SK-N-SH (cell line): ENCODE measurements at regions not wholly inside any gene's neighbourhood (a gene's known extent, or its start where the extent isn't known, plus 50 kb on each side); places are given as distances from the start of the nearest gene placed in this dataset.

Source experiments
- CTCF ChIA-PET: fragments of 300-600, 350-600 bp; formaldehyde crosslinking; extraction: SDS; loops from one replicate; lab custom pipeline; 2021; lab: Yijun Ruan, JAX
- POLR2A ChIA-PET: fragments of 350-600 bp; sonication (Branson Sonifier 250); formaldehyde crosslinking; extraction: SDS; loops from one replicate; lab custom pipeline; 2020; ENCODE audit warnings: antibody characterized with exemption, inconsistent platforms; lab: Yijun Ruan, JAX
- DNase-seq: peaks from one replicate; pipeline ENCODE4 v3.0.0; 2012
- H2AFZ ChIP-seq: fragments of 200-600 bp; sonication (generic); 2 replicates; pipeline ENCODE4 v1.8.1; 2016; ENCODE audit warnings: antibody characterized with exemption, mild to moderate bottlenecking, low read depth
- H3F3A ChIP-seq: fragments of 200-600 bp; sonication (generic); replicated peaks from 2 replicates; pipeline ENCODE3; 2016; ENCODE audit warnings: antibody characterized with exemption, mild to moderate bottlenecking; ENCODE audit not compliant: insufficient read depth
- H3K27ac ChIP-seq, 2 experiments: fragments of 200-500 bp in 1 of 2; fragments of 200-600 bp in 1 of 2; sonication (Bioruptor generic) in 1 of 2; sonication (generic), shearing (Covaris generic) in 1 of 2; 2 replicates each; pipeline versions ENCODE4 v1.5.1 to v1.6.1; 2014 to 2016; ENCODE audit warnings: low read depth in 2 of 2, inconsistent platforms in 1 of 2, low read length in 1 of 2, mild to moderate bottlenecking in 1 of 2, mixed read lengths in 1 of 2
- H3K27me3 ChIP-seq: fragments of 200-600 bp; sonication (generic), shearing (Covaris generic); 2 replicates; pipeline ENCODE4 v1.6.1; 2016; ENCODE audit warnings: mixed run types; ENCODE audit not compliant: insufficient read depth
- H3K36me3 ChIP-seq, 2 experiments: fragments of 200-500 bp in 1 of 2; fragments of 200-600 bp in 1 of 2; sonication (Bioruptor generic) in 1 of 2; sonication (generic) in 1 of 2; replicated peaks in 1 of 2; 2 replicates each; pipeline versions ENCODE3 to v1.5.1; 2014 to 2016; ENCODE audit warnings: low read length in 1 of 2, mild to moderate bottlenecking in 1 of 2; ENCODE audit not compliant: insufficient read depth in 2 of 2, control insufficient read depth in 1 of 2
- H3K4me1 ChIP-seq, 2 experiments: fragments of 200-500 bp in 1 of 2; fragments of 200-600 bp in 1 of 2; sonication (Bioruptor generic) in 1 of 2; sonication (generic), shearing (Covaris generic) in 1 of 2; 2 replicates each; pipeline versions ENCODE4 v1.5.1 to v1.6.1; 2014 to 2016; ENCODE audit warnings: low read depth in 1 of 2, low read length in 1 of 2, mixed run types in 1 of 2; ENCODE audit not compliant: insufficient read depth in 2 of 2, control insufficient read depth in 1 of 2
- H3K4me2 ChIP-seq: fragments of 200-600 bp; sonication (generic), shearing (Covaris generic); 2 replicates; pipeline ENCODE4 v1.6.1; 2017; ENCODE audit warnings: mixed run types
- H3K4me3 ChIP-seq, 2 experiments: fragments of 200-500 bp in 1 of 2; fragments of 200-600 bp in 1 of 2; sonication (Bioruptor generic) in 1 of 2; sonication (generic), shearing (Covaris generic) in 1 of 2; 2 replicates each; pipeline versions ENCODE4 v1.5.1 to v1.8.1; 2014 to 2016; ENCODE audit warnings: low read depth in 2 of 2, inconsistent platforms in 1 of 2, low read length in 1 of 2, mild to moderate bottlenecking in 1 of 2, mixed read lengths in 1 of 2, moderate library complexity in 1 of 2
- H3K79me2 ChIP-seq: fragments of 200-600 bp; sonication (generic); 2 replicates; pipeline ENCODE4 v1.8.1; 2017; ENCODE audit warnings: mild to moderate bottlenecking; ENCODE audit not compliant: insufficient read depth
- H3K9ac ChIP-seq: fragments of 200-600 bp; sonication (generic); 2 replicates; pipeline ENCODE4 v1.6.1; 2017; ENCODE audit warnings: mixed run types
- H3K9me2 ChIP-seq: fragments of 200-600 bp; sonication (generic); 2 replicates; pipeline ENCODE4 v1.6.1; 2017; ENCODE audit warnings: mixed run types
- H3K9me3 ChIP-seq: fragments of 200-600 bp; sonication (generic); 2 replicates; pipeline ENCODE4 v1.6.1; 2017; ENCODE audit warnings: mixed run types, mild to moderate bottlenecking, moderate library complexity
- H4K20me1 ChIP-seq: fragments of 200-600 bp; sonication (generic); 2 replicates; pipeline ENCODE4 v1.6.1; 2017; ENCODE audit warnings: mild to moderate bottlenecking, mixed run types; ENCODE audit not compliant: insufficient read depth
- ELF1 ChIP-seq: IDR thresholded peaks from 2 replicates; pipeline ENCODE4 v1.4.0; 2012
- EP300 ChIP-seq, 2 experiments: IDR thresholded peaks; 2 replicates each; pipeline versions ENCODE4 v1.4.0 to v1.6.1; 2012; ENCODE audit warnings: borderline replicate concordance in 1 of 2, low read depth in 1 of 2, low read length in 1 of 2
- FOXJ3 ChIP-seq: sonication (generic); formaldehyde crosslinking; IDR thresholded peaks from 2 replicates; pipeline ENCODE4 v1.5.1; 2020; ENCODE audit warnings: mild to moderate bottlenecking, missing genetic modification reagents
- FOXM1 ChIP-seq: IDR thresholded peaks from 2 replicates; pipeline ENCODE4 v1.4.0; 2012; ENCODE audit warnings: low read depth, mild to moderate bottlenecking
- GATA2 ChIP-seq: sonication (generic); formaldehyde crosslinking; IDR thresholded peaks from 2 replicates; pipeline ENCODE4 v1.5.0; 2020; ENCODE audit warnings: mild to moderate bottlenecking, missing genetic modification reagents
- IRF3 ChIP-seq: fragments of 150-350 bp; IDR thresholded peaks from 2 replicates; pipeline ENCODE4 v1.6.1; 2016; ENCODE audit warnings: mild to moderate bottlenecking, low read depth, low read length
- MAX ChIP-seq: IDR thresholded peaks from 2 replicates; pipeline ENCODE4 v1.4.0; 2012; ENCODE audit warnings: low read depth
- MXI1 ChIP-seq: IDR thresholded peaks from 2 replicates; pipeline ENCODE4 v1.6.1; 2012; ENCODE audit warnings: mild to moderate bottlenecking, low read depth, low read length, improper control_type of control experiment
- NFIC ChIP-seq: IDR thresholded peaks from 2 replicates; pipeline ENCODE4 v1.4.0; 2012; ENCODE audit warnings: borderline replicate concordance
- NRF1 ChIP-seq: IDR thresholded peaks from 2 replicates; pipeline ENCODE4 v1.6.1; 2012; ENCODE audit warnings: low read depth, mild to moderate bottlenecking, low read length
- PBX3 ChIP-seq: IDR thresholded peaks from 2 replicates; pipeline ENCODE4; 2012
- RAD21 ChIP-seq: IDR thresholded peaks from 2 replicates; pipeline ENCODE4 v1.6.1; 2012; ENCODE audit warnings: mild to moderate bottlenecking, low read length
- RCOR1 ChIP-seq: fragments of 150-350 bp; IDR thresholded peaks from 2 replicates; pipeline ENCODE4 v1.6.1; 2017; ENCODE audit warnings: antibody characterized with exemption, low read length
- RXRA ChIP-seq: IDR thresholded peaks from 2 replicates; pipeline ENCODE4 v1.4.0; 2012; ENCODE audit warnings: low read depth, mild to moderate bottlenecking, borderline replicate concordance
- SMC3 ChIP-seq: IDR thresholded peaks from 2 replicates; pipeline ENCODE4 v1.6.1; 2012; ENCODE audit warnings: low read depth, low read length, improper control_type of control experiment
- TAF1 ChIP-seq: IDR thresholded peaks from 2 replicates; pipeline ENCODE4 v1.6.1; 2012; ENCODE audit warnings: low read depth, mild to moderate bottlenecking, low read length, moderate library complexity, borderline replicate concordance
- TCF12 ChIP-seq: IDR thresholded peaks from 2 replicates; pipeline ENCODE4 v1.4.0; 2012
- TEAD4 ChIP-seq: IDR thresholded peaks from 2 replicates; pipeline ENCODE4 v1.4.0; 2012; ENCODE audit warnings: mild to moderate bottlenecking, borderline replicate concordance; ENCODE audit not compliant: insufficient read depth
- ZBTB33 ChIP-seq: IDR thresholded peaks from 2 replicates; pipeline ENCODE4 v1.4.0; 2012; ENCODE audit warnings: low read depth, borderline replicate concordance
- WGBS: methylation state at CpG from one replicate; pipeline ENCODE4 v1.1.6; 2017; ENCODE audit warnings: low lambda C conversion rate; 5-methylcytosine and 5-hydroxymethylcytosine counted together

- H3K27ac ChIP-seq, result no peak overlapping the region
- H3K27me3 ChIP-seq, result no peaks in the 10 kb centered on the region
- H4K20me1 ChIP-seq, result no peaks in the 10 kb centered on the region
- ChIA-PET POLR2A (interaction anchor here (0.6 kb wide), 1 partner anchor 881 kb away, joined by 3 read pairs; no protein-coding TSS in a partner anchor), CTCF (no interaction called here)
- H3K4me1 ChIP-seq, result no peaks in the 10 kb centered on the region
- H3K9me3 ChIP-seq, result peaks cover 19% of the 10 kb centered on the region; the same call in 1 of the 2 replicates
- no peaks in the 10 kb centered on the region for H3K9me2 ChIP-seq
- no peak overlapping the region for H2AFZ ChIP-seq
- 84% methylated on average over 3 of the region's 3 CpGs for WGBS
- peaks cover 0 to 4% of the 10 kb centered on the region in 2 experiments for H3K36me3 ChIP-seq
- no peak for DNase-seq
- TF ChIP-seq ELF1 (no peak), TCF12 (no peak)
- H3K79me2 ChIP-seq, result no peaks in the 10 kb centered on the region
- no peak overlapping the region for H3K4me3 ChIP-seq
- no peak overlapping the region for H3K4me2 ChIP-seq
- no peak overlapping the region for H3K9ac ChIP-seq
- no peaks in the 10 kb centered on the region for H3F3A ChIP-seq
Observed at GRCh38 chr9:29822458-29822857, 2249.2 kb upstream of the C9orf72 start.

GRCh38 chr9:29826421-29826820 lies 2253.1 kb upstream of the C9orf72 start:
- Histone ChIP-seq H2AFZ (no peak overlapping the region), H3F3A (no peaks in the 10 kb centered on the region), H3K4me2 (no peak overlapping the region), H3K9me2 (no peaks in the 10 kb centered on the region), H3K36me3 (no peaks in the 10 kb centered on the region), H3K27ac (no peak overlapping the region), H3K4me1 (no peaks in the 10 kb centered on the region), H3K9ac (no peak overlapping the region), H4K20me1 (no peaks in the 10 kb centered on the region), H3K27me3 (no peaks in the 10 kb centered on the region), H3K9me3 (0 out of 2 replicates have a peak, but pooled peaks cover 5% of the 10 kb centered on the region), H3K4me3 (no peak overlapping the region), H3K79me2 (no peaks in the 10 kb centered on the region)
- CTCF ChIA-PET, result no interaction called here
- no peak for TF ChIP-seq MXI1
- no peak for TF ChIP-seq ELF1
- TF ChIP-seq RXRA, result no peak
- no peak for TF ChIP-seq NRF1
- no peak for TF ChIP-seq EP300 (IDR thresholded peaks at IDR 0.05; ENCODE audit: borderline replicate concordance in 1 of 2, low read depth in 1 of 2, low read length in 1 of 2)
- TF ChIP-seq FOXJ3 (CRISPR knock-in tag), result no peak
- no peak for TF ChIP-seq SMC3
- no peak for TF ChIP-seq FOXM1
- TF ChIP-seq RCOR1, result no peak
- TF ChIP-seq ZBTB33, result no peak
- no peak for TF ChIP-seq TEAD4
- no peak for TF ChIP-seq NFIC
- TF ChIP-seq RAD21, result no peak
- TF ChIP-seq MAX, result no peak
- no peak for TF ChIP-seq GATA2 (CRISPR knock-in tag)
- TF ChIP-seq TCF12, result no peak
- no peak for TF ChIP-seq TAF1
- no peak for TF ChIP-seq IRF3
- TF ChIP-seq PBX3, result no peak
- POLR2A ChIA-PET, result no interaction called here
- no peak for DNase-seq
- WGBS, result 94% methylated on average over 22 of the region's 23 CpGs
